H9 (cell line): ENCODE measurements at regions not wholly inside any gene's neighbourhood (a gene's known extent, or its start where the extent isn't known, plus 50 kb on each side); places are given as distances from the start of the nearest gene placed in this dataset.

Experiments used
- DNase-seq: peaks from one replicate; pipeline ENCODE4 v3.0.0-alpha.2; 2017
- H2AFZ ChIP-seq: one replicate; pipeline ENCODE4 v1.6.1; 2013; ENCODE audit warnings: mild to moderate bottlenecking, low read length, control low read depth, moderate library complexity
- H2AK5ac ChIP-seq: 2 replicates; pipeline ENCODE4 v1.6.1; 2013; ENCODE audit warnings: low read length, control low read depth, mixed read lengths; ENCODE audit not compliant: insufficient read length
- H2BK120ac ChIP-seq: one replicate; pipeline ENCODE4 v1.6.1; 2013; ENCODE audit warnings: low read depth, mild to moderate bottlenecking, low read length, control low read depth, inconsistent platforms; ENCODE audit not compliant: poor library complexity, severe bottlenecking
- H2BK12ac ChIP-seq: 2 replicates; pipeline ENCODE4 v1.6.1; 2013; ENCODE audit warnings: low read length, control low read depth, mixed read lengths, low read depth; ENCODE audit not compliant: insufficient read length
- H2BK15ac ChIP-seq: 2 replicates; pipeline ENCODE4 v1.6.1; 2013; ENCODE audit warnings: low read depth, low read length, control low read depth
- H2BK20ac ChIP-seq: one replicate; pipeline ENCODE4 v1.6.1; 2013; ENCODE audit warnings: low read depth, mild to moderate bottlenecking, low read length, control low read depth, inconsistent platforms; ENCODE audit not compliant: poor library complexity, severe bottlenecking
- H2BK5ac ChIP-seq: 2 replicates; pipeline ENCODE4 v1.6.1; 2013; ENCODE audit warnings: low read length, control low read depth, mixed read lengths; ENCODE audit not compliant: insufficient read length
- H3K14ac ChIP-seq: 2 replicates; pipeline ENCODE4 v1.6.1; 2013; ENCODE audit warnings: low read length, control low read depth; ENCODE audit not compliant: insufficient read depth
- H3K18ac ChIP-seq: 2 replicates; pipeline ENCODE4 v1.6.1; 2013; ENCODE audit warnings: low read depth, mild to moderate bottlenecking, mixed read lengths, low read length, control low read depth; ENCODE audit not compliant: insufficient read length
- H3K23ac ChIP-seq: 2 replicates; pipeline ENCODE4 v1.6.1; 2013; ENCODE audit warnings: low read length, control low read depth, mixed read lengths, low read depth; ENCODE audit not compliant: insufficient read length
- H3K23me2 ChIP-seq: 2 replicates; pipeline ENCODE4 v1.6.1; 2013; ENCODE audit warnings: low read depth, mild to moderate bottlenecking, mixed read lengths, low read length, control low read depth; ENCODE audit not compliant: insufficient read length, poor library complexity, severe bottlenecking
- H3K27ac ChIP-seq: 2 replicates; pipeline ENCODE4 v1.5.1; 2013; ENCODE audit warnings: low read length, control low read depth, mixed read lengths, low read depth; ENCODE audit not compliant: insufficient read length
- H3K27me3 ChIP-seq: 2 replicates; pipeline ENCODE4 v1.6.1; 2013; ENCODE audit warnings: low read length, control low read depth, inconsistent platforms; ENCODE audit not compliant: insufficient read depth
- H3K4ac ChIP-seq: 2 replicates; pipeline ENCODE4 v1.6.1; 2013; ENCODE audit warnings: low read depth, mild to moderate bottlenecking, control low read depth, inconsistent platforms, low read length, moderate library complexity
- H3K4me1 ChIP-seq: 2 replicates; pipeline ENCODE4 v1.6.1; 2013; ENCODE audit warnings: low read length, control low read depth, inconsistent platforms; ENCODE audit not compliant: insufficient read depth
- H3K4me2 ChIP-seq: 2 replicates; pipeline ENCODE4 v1.6.1; 2013; ENCODE audit warnings: low read length, control low read depth, mixed read lengths; ENCODE audit not compliant: insufficient read length, insufficient read depth
- H3K56ac ChIP-seq: 2 replicates; pipeline ENCODE4 v1.6.1; 2013; ENCODE audit warnings: low read depth, mild to moderate bottlenecking, mixed read lengths, low read length, control low read depth; ENCODE audit not compliant: insufficient read length
- H3K79me1 ChIP-seq: 2 replicates; pipeline ENCODE4 v1.6.1; 2013; ENCODE audit warnings: low read depth, mild to moderate bottlenecking, moderate library complexity, low read length, control low read depth, inconsistent platforms; ENCODE audit not compliant: insufficient read depth, poor library complexity, severe bottlenecking
- H3K79me2 ChIP-seq: 2 replicates; pipeline ENCODE4 v1.6.1; 2013; ENCODE audit warnings: low read length, control low read depth, inconsistent platforms; ENCODE audit not compliant: insufficient read depth
- H3K9ac ChIP-seq: 2 replicates; pipeline ENCODE4 v1.6.1; 2013; ENCODE audit warnings: low read length, control low read depth, mixed read lengths; ENCODE audit not compliant: insufficient read length; ENCODE audit errors: extremely low read depth
- H3K9me3 ChIP-seq: one replicate; pipeline ENCODE4 v1.6.1; 2013; ENCODE audit warnings: low read depth, low read length, inconsistent platforms; ENCODE audit not compliant: control insufficient read depth
- H3T11ph ChIP-seq: one replicate; pipeline ENCODE4 v1.6.1; 2013; ENCODE audit warnings: mild to moderate bottlenecking, low read length, control low read depth, inconsistent platforms
- H4K20me1 ChIP-seq: one replicate; pipeline ENCODE4 v1.6.1; 2013; ENCODE audit not compliant: control insufficient read depth, insufficient read length, insufficient read depth
- H4K5ac ChIP-seq: 2 replicates; pipeline ENCODE4 v1.6.1; 2013; ENCODE audit warnings: low read depth, mild to moderate bottlenecking, mixed read lengths, low read length, control low read depth; ENCODE audit not compliant: insufficient read length
- H4K8ac ChIP-seq: replicated peaks from 2 replicates; pipeline ENCODE4 v1.6.1; 2013; ENCODE audit warnings: low read length, control low read depth, mixed read lengths, low read depth; ENCODE audit not compliant: insufficient read length
- H4K91ac ChIP-seq: 2 replicates; pipeline ENCODE4 v1.6.1; 2013; ENCODE audit warnings: low read depth, mild to moderate bottlenecking, moderate library complexity, mixed read lengths, low read length, control low read depth; ENCODE audit not compliant: insufficient read length
- H3K27ac Mint-ChIP-seq, 3 experiments: 2 replicates in 2 of 3; 3 replicates in 1 of 3; pipeline ENCODE4 v1.8.0; 2020 to 2021; ENCODE audit warnings: mixed read lengths in 3 of 3, mild to moderate bottlenecking in 1 of 3, moderate library complexity in 1 of 3
- H3K27me3 Mint-ChIP-seq: 2 replicates; pipeline ENCODE4 v1.8.0; 2021; ENCODE audit warnings: low read depth, mild to moderate bottlenecking, moderate library complexity, mixed read lengths
- H3K36me3 Mint-ChIP-seq, 3 experiments: 2 replicates in 2 of 3; 3 replicates in 1 of 3; pipeline ENCODE4 v1.8.0; 2020 to 2021; ENCODE audit warnings: low read depth in 3 of 3, mixed read lengths in 3 of 3; ENCODE audit not compliant: insufficient read depth in 1 of 3
- H3K4me1 Mint-ChIP-seq, 2 experiments: 2 replicates each; pipeline ENCODE4 v1.8.0; 2020; ENCODE audit warnings: mixed read lengths in 2 of 2
- H3K4me3 Mint-ChIP-seq, 2 experiments: 2 replicates in 1 of 2; 3 replicates in 1 of 2; pipeline ENCODE4 v1.8.0; 2020 to 2021; ENCODE audit warnings: mild to moderate bottlenecking in 2 of 2, mixed read lengths in 2 of 2, moderate library complexity in 1 of 2
- H3K9me3 Mint-ChIP-seq, 2 experiments: 2 replicates in 1 of 2; 3 replicates in 1 of 2; pipeline ENCODE4 v1.8.0; 2020; ENCODE audit warnings: mild to moderate bottlenecking in 2 of 2, mixed read lengths in 2 of 2, moderate library complexity in 1 of 2
- WGBS: extraction: QIAGEN DNeasy Blood & Tissue Kit; methylation state at CpG from one replicate; pipeline ENCODE4 v1.1.7; 2013; ENCODE audit warnings: missing lambda C conversion rate, low lambda C conversion rate, mixed read lengths; ENCODE audit not compliant: insufficient read length; ENCODE audit errors: extremely low coverage; 5-methylcytosine and 5-hydroxymethylcytosine counted together
- TF ChIP-seq, protein P1 (sequence below): fragments of 200-600 bp; sonication (generic); conservative IDR thresholded peaks from 3 replicates; pipeline ENCODE4 v1.8.0; 2021; ENCODE audit warnings: antibody characterized with exemption, mild to moderate bottlenecking

DNA sequence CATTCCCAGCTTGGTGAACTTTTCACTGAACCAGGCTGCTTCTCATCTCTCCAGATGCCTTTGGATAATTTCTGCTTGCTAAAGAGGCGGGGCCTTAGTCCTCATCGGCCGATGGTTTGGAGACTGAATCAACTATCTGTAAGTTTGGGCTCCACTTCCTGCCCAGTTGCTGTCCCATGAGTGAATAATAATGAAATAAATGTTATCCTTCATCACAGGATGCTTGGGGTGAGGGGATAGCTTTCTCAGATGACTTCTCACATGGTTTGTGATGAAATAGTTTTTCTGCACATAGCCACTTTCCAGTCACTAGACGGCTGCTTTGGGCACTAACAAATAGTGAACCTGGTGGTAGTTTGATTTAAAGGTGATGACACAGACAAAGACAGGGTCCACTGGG, 376.6 kb upstream of the TRIB2 start:
- Histone ChIP-seq H3K27me3 (no peaks in the 10 kb centered on the region), H3K79me2 (no peaks in the 10 kb centered on the region), H3K4me2 (no peak overlapping the region), H3K4me1 (no peaks in the 10 kb centered on the region), H3K79me1 (no peaks in the 10 kb centered on the region), H2AK5ac (no peak overlapping the region), H4K20me1 (no peaks in the 10 kb centered on the region), H3T11ph (no peak overlapping the region), H2AFZ (no peak overlapping the region), H4K8ac (no peak overlapping the region), H3K4ac (no peak overlapping the region), H2BK12ac (no peak overlapping the region), H3K56ac (no peak overlapping the region), H2BK5ac (no peak overlapping the region), H3K9me3 (no peaks in the 10 kb centered on the region), H4K91ac (no peak overlapping the region), H2BK120ac (no peak overlapping the region), H3K27ac (no peak overlapping the region), H2BK20ac (no peak overlapping the region), H3K14ac (no peak overlapping the region), H3K18ac (no peak overlapping the region), H3K9ac (no peak overlapping the region), H2BK15ac (no peak overlapping the region), H3K23me2 (no peaks in the 10 kb centered on the region), H4K5ac (no peak overlapping the region), H3K23ac (no peak overlapping the region)
- Mint-ChIP-seq H3K27me3 (no peaks in the 10 kb centered on the region), H3K4me1 (peaks cover 3 to 6% of the 10 kb centered on the region in 2 experiments; a peak in 2 of 4 replicates), H3K4me3 (no peak overlapping the region), H3K9me3 (no peaks in the 10 kb centered on the region; a peak in 1 of 5 replicates), H3K27ac (no peak overlapping the region), H3K36me3 (no peaks in the 10 kb centered on the region)
- no CpG with 5 or more reads among the region's 4 CpGs for WGBS
- TF ChIP-seq, protein P1, sequence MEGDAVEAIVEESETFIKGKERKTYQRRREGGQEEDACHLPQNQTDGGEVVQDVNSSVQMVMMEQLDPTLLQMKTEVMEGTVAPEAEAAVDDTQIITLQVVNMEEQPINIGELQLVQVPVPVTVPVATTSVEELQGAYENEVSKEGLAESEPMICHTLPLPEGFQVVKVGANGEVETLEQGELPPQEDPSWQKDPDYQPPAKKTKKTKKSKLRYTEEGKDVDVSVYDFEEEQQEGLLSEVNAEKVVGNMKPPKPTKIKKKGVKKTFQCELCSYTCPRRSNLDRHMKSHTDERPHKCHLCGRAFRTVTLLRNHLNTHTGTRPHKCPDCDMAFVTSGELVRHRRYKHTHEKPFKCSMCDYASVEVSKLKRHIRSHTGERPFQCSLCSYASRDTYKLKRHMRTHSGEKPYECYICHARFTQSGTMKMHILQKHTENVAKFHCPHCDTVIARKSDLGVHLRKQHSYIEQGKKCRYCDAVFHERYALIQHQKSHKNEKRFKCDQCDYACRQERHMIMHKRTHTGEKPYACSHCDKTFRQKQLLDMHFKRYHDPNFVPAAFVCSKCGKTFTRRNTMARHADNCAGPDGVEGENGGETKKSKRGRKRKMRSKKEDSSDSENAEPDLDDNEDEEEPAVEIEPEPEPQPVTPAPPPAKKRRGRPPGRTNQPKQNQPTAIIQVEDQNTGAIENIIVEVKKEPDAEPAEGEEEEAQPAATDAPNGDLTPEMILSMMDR = no peak
- no peak for DNase-seq
